Gastroesophageal sphincter (tissue), 4 donors: ENCODE measurements at regions not wholly inside any gene's neighbourhood (a gene's known extent, or its start where the extent isn't known, plus 50 kb on each side); places are given as distances from the start of the nearest gene placed in this dataset.

Experiments used
- ATAC-seq: fragments of 150-250 bp; one replicate; pipeline ENCODE4 v1.9.1; 2016; ENCODE audit warnings: mild to moderate bottlenecking, moderate library complexity
- H3K27ac ChIP-seq, 4 donors: fragments of 200-600 bp; sonication (generic) in 3 of 4; 1 replicate in 3 of 4; 2 replicates in 1 of 4; pipeline ENCODE4 v1.5.1; 2016 to 2019
- H3K27me3 ChIP-seq: fragments of 200-600 bp; sonication (generic); one replicate; pipeline ENCODE4 v1.5.1; 2019
- H3K36me3 ChIP-seq, 2 donors: fragments of 200-600 bp; sonication (generic); one replicate each; pipeline ENCODE4 v1.5.1; 2019; ENCODE audit warnings: control low read depth in 1 of 2
- H3K4me1 ChIP-seq, 3 donors: fragments of 200-600 bp; sonication (generic); 1 replicate in 2 of 3; 2 replicates in 1 of 3; pipeline ENCODE4 v1.5.1; 2016 to 2019; ENCODE audit warnings: control low read depth in 2 of 3
- H3K4me3 ChIP-seq, 2 donors: fragments of 200-600 bp; sonication (generic); one replicate each; pipeline ENCODE4 v1.5.1; 2019; ENCODE audit warnings: mild to moderate bottlenecking in 1 of 2, moderate library complexity in 1 of 2
- H3K9me3 ChIP-seq, 3 donors: fragments of 200-600 bp; sonication (generic); one replicate each; pipeline ENCODE4 v1.5.1; 2017 to 2019; ENCODE audit warnings: control low read depth in 2 of 3
- CTCF ChIP-seq, 4 experiments: fragments of 200-600 bp in 2 of 4; fragments of 450-650 bp in 2 of 4; sonication (generic) in 1 of 4; IDR thresholded peaks; one replicate each; pipeline ENCODE4 v1.5.1; 2017 to 2019; ENCODE audit warnings: antibody characterized with exemption in 4 of 4, mild to moderate bottlenecking in 2 of 4, moderate library complexity in 2 of 4
- EP300 ChIP-seq: sonication (generic); formaldehyde crosslinking; IDR thresholded peaks from one replicate; pipeline ENCODE4 v1.6.1; 2017; ENCODE audit warnings: antibody characterized with exemption, mild to moderate bottlenecking
- POLR2A ChIP-seq, 2 donors: fragments of 450-650 bp; IDR thresholded peaks; one replicate each; pipeline ENCODE4 v1.6.1; 2017; ENCODE audit warnings: antibody characterized with exemption in 2 of 2, mild to moderate bottlenecking in 2 of 2, moderate library complexity in 1 of 2
- POLR2AphosphoS5 ChIP-seq: sonication (generic); formaldehyde crosslinking; IDR thresholded peaks from one replicate; pipeline ENCODE4 v1.6.1; 2017; ENCODE audit warnings: antibody characterized with exemption
- WGBS, 2 donors: methylation state at CpG; one replicate each; pipeline ENCODE4 v1.1.5; 2018; ENCODE audit warnings: low coverage in 1 of 2; 5-methylcytosine and 5-hydroxymethylcytosine counted together

- WGBS, 2 donors: 74 to 77% methylated on average over 4 to 5 of the region's 5 CpGs
- Histone ChIP-seq H3K4me3 (no peak overlapping the region), H3K36me3 (no peaks in the 10 kb centered on the region), H3K27ac (no peak overlapping the region), H3K4me1 (no peaks in the 10 kb centered on the region), H3K9me3 (no peaks in the 10 kb centered on the region), H3K27me3 (no peaks in the 10 kb centered on the region)
- no peak for ATAC-seq
- TF ChIP-seq POLR2AphosphoS5 (no peak), POLR2A (IDR thresholded peaks at IDR 0.05) (no peak), EP300 (no peak), CTCF (IDR thresholded peaks at IDR 0.05) (no peak)
Observed at GRCh38 chr20:7571521-7572055, 368.7 kb downstream of the HAO1 start.

- 70 to 89% methylated on average over 1 to 2 of the region's 3 CpGs for WGBS, 2 donors
- TF ChIP-seq EP300: no peak
- TF ChIP-seq POLR2AphosphoS5: no peak
- no peak for TF ChIP-seq POLR2A (IDR thresholded peaks at IDR 0.05)
- no peak for TF ChIP-seq CTCF (IDR thresholded peaks at IDR 0.05)
Observed at GRCh38 chr20:7579888-7580287, 360.4 kb downstream of the HAO1 start.

GRCh38 chr20:7585126-7585679 lies 355.1 kb downstream of the HAO1 start:
- Histone ChIP-seq H3K27ac (no peak overlapping the region), H3K27me3 (no peaks in the 10 kb centered on the region), H3K9me3 (no peaks in the 10 kb centered on the region), H3K4me1 (no peaks in the 10 kb centered on the region), H3K4me3 (no peak overlapping the region), H3K36me3 (no peaks in the 10 kb centered on the region)
- WGBS, 2 donors: 82 to 96% methylated on average over 5 of the region's 6 CpGs
- ATAC-seq: no peak
- TF ChIP-seq POLR2A (IDR thresholded peaks at IDR 0.05) (no peak), POLR2AphosphoS5 (no peak), EP300 (no peak), CTCF (IDR thresholded peaks at IDR 0.05) (no peak)

More at GRCh38 chr20:7579888-7580287, 360.4 kb downstream of the HAO1 start:
- H3K27ac ChIP-seq: no peak overlapping the region
- no peaks in the 10 kb centered on the region for H3K36me3 ChIP-seq
- H3K4me3 ChIP-seq: no peak overlapping the region
- no peaks in the 10 kb centered on the region for H3K27me3 ChIP-seq
- ATAC-seq: no peak
- no peaks in the 10 kb centered on the region for H3K4me1 ChIP-seq
- no peaks in the 10 kb centered on the region for H3K9me3 ChIP-seq

- TF ChIP-seq POLR2AphosphoS5: no peak
- no peak for TF ChIP-seq POLR2A (IDR thresholded peaks at IDR 0.05)
- no peak for TF ChIP-seq EP300
- no peak for TF ChIP-seq CTCF (IDR thresholded peaks at IDR 0.05)
- no peak overlapping the region for H3K4me3 ChIP-seq
- H3K36me3 ChIP-seq: no peaks in the 10 kb centered on the region
- no peak for ATAC-seq
- 13 to 50% methylated on average over 1 of the region's 1 CpG for WGBS, 2 donors
- no peaks in the 10 kb centered on the region for H3K9me3 ChIP-seq
- no peaks in the 10 kb centered on the region for H3K27me3 ChIP-seq
- H3K4me1 ChIP-seq: no peaks in the 10 kb centered on the region
- H3K27ac ChIP-seq: no peak overlapping the region
Observed at GRCh38 chr20:7586481-7586880, 353.8 kb downstream of the HAO1 start.

GRCh38 chr20:7589164-7589563 lies 351.1 kb downstream of the HAO1 start:
- no peak for ATAC-seq
- no peaks in the 10 kb centered on the region for H3K27me3 ChIP-seq
- TF ChIP-seq POLR2A (IDR thresholded peaks at IDR 0.05) (no peak), CTCF (IDR thresholded peaks at IDR 0.05) (no peak), POLR2AphosphoS5 (no peak), EP300 (no peak)

More at GRCh38 chr20:7589164-7589563, 351.1 kb downstream of the HAO1 start:
- WGBS, 2 donors: 95 to 100% methylated on average over 1 of the region's 1 CpG
- Histone ChIP-seq H3K4me3 (no peak overlapping the region), H3K4me1 (no peaks in the 10 kb centered on the region), H3K36me3 (no peaks in the 10 kb centered on the region), H3K27ac (no peak overlapping the region), H3K9me3 (no peaks in the 10 kb centered on the region)
